ENCODE measurements at regions not wholly inside any gene's neighbourhood (a gene's known extent, or its start where the extent isn't known, plus 50 kb on each side); places are given as distances from the start of the nearest gene placed in this dataset.

DNA sequence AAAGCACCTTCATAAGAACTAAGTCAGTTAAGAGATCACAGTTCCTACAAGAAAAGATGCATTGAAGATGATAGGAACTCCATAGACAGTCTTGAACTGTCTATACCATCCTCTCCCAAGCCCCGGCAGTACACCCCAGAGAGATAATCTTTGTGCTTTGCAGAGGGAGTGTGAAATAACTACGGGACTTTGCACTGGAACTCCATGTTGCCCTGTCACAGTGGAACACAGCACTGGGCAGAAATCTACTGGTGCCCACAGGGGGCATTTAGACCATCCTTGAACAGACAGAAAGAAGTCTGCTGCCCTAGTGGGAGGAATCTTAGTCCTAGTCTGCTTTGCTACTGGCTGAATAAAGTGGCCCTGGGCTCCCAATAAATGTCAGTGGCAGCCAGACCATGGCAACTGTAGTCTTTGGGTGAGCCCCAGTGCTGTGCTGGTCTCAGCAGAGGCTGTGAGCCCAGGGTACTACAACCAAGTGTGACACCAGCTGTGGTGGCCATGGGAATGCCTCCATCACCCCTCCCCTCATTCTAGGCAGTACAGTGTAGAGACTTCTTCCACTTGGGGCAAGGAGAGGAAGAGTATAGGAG, 107.7 kb upstream of the TMEM168 start:
- TF ChIP-seq, protein P1, sequence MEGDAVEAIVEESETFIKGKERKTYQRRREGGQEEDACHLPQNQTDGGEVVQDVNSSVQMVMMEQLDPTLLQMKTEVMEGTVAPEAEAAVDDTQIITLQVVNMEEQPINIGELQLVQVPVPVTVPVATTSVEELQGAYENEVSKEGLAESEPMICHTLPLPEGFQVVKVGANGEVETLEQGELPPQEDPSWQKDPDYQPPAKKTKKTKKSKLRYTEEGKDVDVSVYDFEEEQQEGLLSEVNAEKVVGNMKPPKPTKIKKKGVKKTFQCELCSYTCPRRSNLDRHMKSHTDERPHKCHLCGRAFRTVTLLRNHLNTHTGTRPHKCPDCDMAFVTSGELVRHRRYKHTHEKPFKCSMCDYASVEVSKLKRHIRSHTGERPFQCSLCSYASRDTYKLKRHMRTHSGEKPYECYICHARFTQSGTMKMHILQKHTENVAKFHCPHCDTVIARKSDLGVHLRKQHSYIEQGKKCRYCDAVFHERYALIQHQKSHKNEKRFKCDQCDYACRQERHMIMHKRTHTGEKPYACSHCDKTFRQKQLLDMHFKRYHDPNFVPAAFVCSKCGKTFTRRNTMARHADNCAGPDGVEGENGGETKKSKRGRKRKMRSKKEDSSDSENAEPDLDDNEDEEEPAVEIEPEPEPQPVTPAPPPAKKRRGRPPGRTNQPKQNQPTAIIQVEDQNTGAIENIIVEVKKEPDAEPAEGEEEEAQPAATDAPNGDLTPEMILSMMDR (IDR thresholded peaks at IDR 0.05), result no peak
- TF ChIP-seq POLR2A (IDR thresholded peaks at IDR 0.05), result no peak
